Kidney (tissue), 13 donors: ENCODE measurements at regions not wholly inside any gene's neighbourhood (a gene's known extent, or its start where the extent isn't known, plus 50 kb on each side); places are given as distances from the start of the nearest gene placed in this dataset.
"Not testable (repeated sequence)": the region's sequence is repeated elsewhere in the genome, so short reads cannot be mapped to it uniquely, and the experiment has no call there.

Source experiments
- DNase-seq, 5 donors: peaks; one replicate each; pipeline ENCODE4 v3.0.0-alpha.2; 2013 to 2020
- FAIRE-seq: peaks from 2 replicates; lab custom pipeline; 2012; peaks lifted over from hg19 to GRCh38; lab: Jason Lieb, UNC
- H3K27ac ChIP-seq, 2 donors: one replicate each; pipeline ENCODE4 v1.7.0; 2013; ENCODE audit warnings: low read depth in 2 of 2, low read length in 2 of 2, inconsistent platforms in 1 of 2
- H3K27me3 ChIP-seq: one replicate; pipeline ENCODE4 v1.7.1; 2013; ENCODE audit warnings: low read length, inconsistent platforms; ENCODE audit not compliant: control insufficient read depth, insufficient read depth
- H3K36me3 ChIP-seq, 3 donors: one replicate each; pipeline versions ENCODE4 v1.7.0 to v1.7.1; 2013; ENCODE audit warnings: low read length in 3 of 3, control low read depth in 1 of 3, inconsistent platforms in 1 of 3; ENCODE audit not compliant: insufficient read depth in 3 of 3, control insufficient read depth in 2 of 3
- H3K4me1 ChIP-seq, 3 donors: one replicate each; pipeline versions ENCODE4 v1.7.0 to v1.7.1; 2013; ENCODE audit warnings: low read length in 3 of 3, inconsistent platforms in 1 of 3, low read depth in 1 of 3; ENCODE audit not compliant: control insufficient read depth in 2 of 3, insufficient read depth in 2 of 3
- H3K4me3 ChIP-seq, 3 donors: one replicate each; pipeline versions ENCODE4 v1.7.0 to v1.8.1; 2013; ENCODE audit warnings: low read length in 3 of 3, control low read depth in 1 of 3, inconsistent platforms in 1 of 3
- H3K9ac ChIP-seq, 3 donors: one replicate each; pipeline versions ENCODE4 v1.7.0 to v1.7.1; 2013; ENCODE audit warnings: low read length in 3 of 3, control low read depth in 1 of 3, inconsistent platforms in 1 of 3
- H3K9me3 ChIP-seq, 3 donors: one replicate each; pipeline versions ENCODE4 v1.7.0 to v1.7.1; 2013; ENCODE audit warnings: low read length in 3 of 3, control low read depth in 1 of 3, inconsistent platforms in 1 of 3; ENCODE audit not compliant: control insufficient read depth in 2 of 3, insufficient read depth in 1 of 3
- CTCF ChIP-seq: IDR thresholded peaks from 3 replicates; pipeline ENCODE4 v1.5.1; 2012; ENCODE audit warnings: mild to moderate bottlenecking, moderate library complexity, borderline replicate concordance; ENCODE audit not compliant: insufficient read depth; ENCODE audit errors: extremely low read depth
- intact Hi-C: fragments of 100-400 bp; cut with DNase I; formaldehyde crosslinking; loops from one replicate; pipeline ENCODE4 v1.11.1; 2022
- donor health status: control.
- donor health status: control.
- donor health status: control.
- donor health status: control.
- donor health status: control.
- donor health status: DM: yes; HTN: yes; CAD: no.
- donor health status: Normal renal cell carcinoma (clear cell type).

GRCh38 chr2:31644551-31644950, 63.8 kb upstream of the SRD5A2 start:
- H3K9me3 ChIP-seq: no peaks in the 10 kb centered on the region
- H3K27ac ChIP-seq: no peak overlapping the region
- no peak overlapping the region for H3K4me3 ChIP-seq
- FAIRE-seq: no peak
- no peak overlapping the region for H3K9ac ChIP-seq
- H3K4me1 ChIP-seq: no peaks in the 10 kb centered on the region
- H3K36me3 ChIP-seq: no peaks in the 10 kb centered on the region
- intact Hi-C loops: no loop called here
- no peak for TF ChIP-seq CTCF
- no peak for DNase-seq
- H3K27me3 ChIP-seq: no peaks in the 10 kb centered on the region

- Histone ChIP-seq H3K9ac (no peak overlapping the region), H3K4me3 (no peak overlapping the region), H3K36me3 (no peaks in the 10 kb centered on the region), H3K4me1 (no peaks in the 10 kb centered on the region), H3K27ac (no peak overlapping the region), H3K27me3 (no peaks in the 10 kb centered on the region), H3K9me3 (no peaks in the 10 kb centered on the region)
- FAIRE-seq (no peak), DNase-seq (no peak)
- intact Hi-C loops: no loop called here
- TF ChIP-seq CTCF: no peak
These were observed 62.0 kb upstream of the SRD5A2 start for GRCh38 chr2:31642707-31643106.

GRCh38 chr2:31632201-31632600, 51.5 kb upstream of the SRD5A2 start:
- H3K4me1 ChIP-seq, H3K27ac ChIP-seq, intact Hi-C loops, FAIRE-seq, H3K4me3 ChIP-seq, DNase-seq, H3K9me3 ChIP-seq, H3K27me3 ChIP-seq, H3K36me3 ChIP-seq, H3K9ac ChIP-seq: not testable (repeated sequence)
